ENCODE measurements at regions not wholly inside any gene's neighbourhood (a gene's known extent, or its start where the extent isn't known, plus 50 kb on each side); places are given as distances from the start of the nearest gene placed in this dataset. TPM values are rescaled to one million over a fixed set of nuclear protein-coding genes. Genes with fewer than 3 reads are reported as not detected.

Small RNAs in the stretch of these regions (small RNA-seq; reads per million reads assigned to genes)
- gene AC018692.3 (ENCODE audit: insufficient read length, low read depth) (not detected), gene RF00003 (ENCODE audit: insufficient read length, low read depth) (103 reads per million, percentile 96 among the genes with 10 or more reads in this experiment), gene RF00156 (ENCODE audit: insufficient read length, low read depth) (not detected), gene RN7SL52P (ENCODE audit: insufficient read length, low read depth) (not detected)

All from CD14-positive monocyte (primary cell).